ENCODE measurements at regions not wholly inside any gene's neighbourhood (a gene's known extent, or its start where the extent isn't known, plus 50 kb on each side); places are given as distances from the start of the nearest gene placed in this dataset.

DNA sequence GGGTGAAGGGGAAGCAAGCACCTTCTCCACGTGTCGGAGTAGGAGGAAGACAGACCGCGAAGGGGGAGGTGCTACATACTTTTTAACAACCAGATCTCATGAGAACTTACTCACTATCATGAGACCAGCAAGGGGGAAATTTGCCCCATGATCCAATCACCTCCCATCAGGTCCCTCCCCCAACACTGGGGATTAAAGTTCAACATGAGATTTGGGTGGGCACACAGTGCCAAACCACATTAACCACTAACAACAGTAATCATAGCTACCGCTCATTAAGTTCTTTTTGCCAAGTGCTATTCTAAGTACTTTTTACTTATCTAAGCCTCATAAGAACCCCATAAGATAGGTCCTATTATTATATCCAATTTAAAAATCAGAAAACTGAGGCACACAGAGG is 450.5 kb upstream of the DDI1 start:
- Histone ChIP-seq H3K4me3 (no peak overlapping the region), H3K9me3 (no peaks in the 10 kb centered on the region), H3K36me3 (no peaks in the 10 kb centered on the region), H3K27ac (no peak overlapping the region), H3K4me1 (ENCODE audit: control insufficient read depth in 1 of 2, low read depth in 2 of 2) (no peaks in the 10 kb centered on the region), H3K27me3 (replicated peaks; ENCODE audit: insufficient read depth) (no peaks in the 10 kb centered on the region)
- ATAC-seq (ENCODE audit: insufficient number of reproducible peaks, low FRiP score, low read depth): no peak
- TF ChIP-seq, protein P1, sequence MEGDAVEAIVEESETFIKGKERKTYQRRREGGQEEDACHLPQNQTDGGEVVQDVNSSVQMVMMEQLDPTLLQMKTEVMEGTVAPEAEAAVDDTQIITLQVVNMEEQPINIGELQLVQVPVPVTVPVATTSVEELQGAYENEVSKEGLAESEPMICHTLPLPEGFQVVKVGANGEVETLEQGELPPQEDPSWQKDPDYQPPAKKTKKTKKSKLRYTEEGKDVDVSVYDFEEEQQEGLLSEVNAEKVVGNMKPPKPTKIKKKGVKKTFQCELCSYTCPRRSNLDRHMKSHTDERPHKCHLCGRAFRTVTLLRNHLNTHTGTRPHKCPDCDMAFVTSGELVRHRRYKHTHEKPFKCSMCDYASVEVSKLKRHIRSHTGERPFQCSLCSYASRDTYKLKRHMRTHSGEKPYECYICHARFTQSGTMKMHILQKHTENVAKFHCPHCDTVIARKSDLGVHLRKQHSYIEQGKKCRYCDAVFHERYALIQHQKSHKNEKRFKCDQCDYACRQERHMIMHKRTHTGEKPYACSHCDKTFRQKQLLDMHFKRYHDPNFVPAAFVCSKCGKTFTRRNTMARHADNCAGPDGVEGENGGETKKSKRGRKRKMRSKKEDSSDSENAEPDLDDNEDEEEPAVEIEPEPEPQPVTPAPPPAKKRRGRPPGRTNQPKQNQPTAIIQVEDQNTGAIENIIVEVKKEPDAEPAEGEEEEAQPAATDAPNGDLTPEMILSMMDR (IDR thresholded peaks at IDR 0.05): no peak
- DNase-seq (ENCODE audit: low spot score): no peak

DNA sequence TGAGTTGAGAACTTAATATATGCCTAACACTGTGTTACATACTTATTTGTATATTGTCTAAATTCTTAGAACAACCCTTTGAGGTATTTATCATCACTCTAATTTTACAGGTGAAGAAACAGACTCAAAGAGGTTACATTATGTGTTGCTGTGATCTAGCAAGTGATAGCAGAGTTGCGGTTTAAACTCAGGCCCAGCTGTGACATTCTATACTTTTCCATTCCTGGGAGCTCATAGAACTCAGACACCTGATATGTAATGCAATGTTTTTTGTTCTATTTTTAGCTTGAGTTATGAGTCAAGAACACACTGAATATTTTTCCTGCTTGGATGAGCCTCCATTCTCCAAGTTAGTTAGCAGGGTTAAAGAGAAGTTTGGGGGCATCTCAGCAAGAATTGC is 449.7 kb upstream of the DDI1 start:
- Histone ChIP-seq H3K4me3 (no peak overlapping the region), H3K27ac (no peak overlapping the region), H3K9me3 (no peaks in the 10 kb centered on the region), H3K36me3 (no peaks in the 10 kb centered on the region), H3K4me1 (ENCODE audit: control insufficient read depth in 1 of 2, low read depth in 2 of 2) (no peaks in the 10 kb centered on the region), H3K27me3 (replicated peaks; ENCODE audit: insufficient read depth) (no peaks in the 10 kb centered on the region)
- TF ChIP-seq, protein P1 (IDR thresholded peaks at IDR 0.05): no peak
- DNase-seq (ENCODE audit: low spot score): no peak
- no peak for ATAC-seq (ENCODE audit: insufficient number of reproducible peaks, low FRiP score, low read depth)

DNA sequence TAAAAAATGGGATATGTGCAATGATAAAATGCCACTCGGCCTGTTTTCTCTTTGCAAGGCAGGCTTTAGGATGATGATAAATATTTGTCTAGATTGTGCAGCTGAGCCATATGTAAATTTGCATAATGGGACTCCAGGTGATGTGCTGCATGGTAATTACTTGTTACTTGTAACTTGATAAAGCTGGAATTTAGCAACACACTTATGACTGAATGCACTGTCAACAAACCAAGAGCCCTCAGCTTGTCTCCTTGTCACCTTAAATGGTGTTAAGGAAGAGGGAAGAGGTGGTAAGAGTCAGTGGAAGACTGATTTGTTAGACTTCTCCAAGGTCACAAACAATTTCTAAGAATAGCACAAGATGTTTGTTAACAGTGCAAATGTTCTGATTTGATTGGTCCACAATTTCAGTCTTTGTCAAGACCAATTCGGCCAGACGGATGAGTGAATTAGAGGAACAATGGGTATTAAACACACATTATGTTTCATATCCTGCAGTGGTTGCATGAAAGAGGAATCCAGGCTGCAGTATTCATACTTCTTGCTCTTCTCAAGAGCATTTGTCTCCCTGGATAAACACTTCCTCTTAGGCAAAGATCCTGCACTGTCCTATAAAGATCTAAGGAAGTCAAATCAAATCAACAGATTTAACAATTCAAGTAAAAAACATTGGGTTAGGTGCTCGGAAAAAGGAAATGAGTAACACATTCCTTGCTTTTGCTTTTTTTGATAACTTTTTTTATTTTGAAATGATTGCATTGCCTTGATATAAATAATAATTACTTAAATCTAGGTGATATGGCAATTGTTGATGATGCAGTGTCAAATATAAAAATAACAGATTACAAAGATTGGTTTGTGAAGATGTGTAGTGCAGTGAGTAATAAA is 448.3 kb upstream of the DDI1 start:
- H3K27ac ChIP-seq: no peak overlapping the region
- DNase-seq (ENCODE audit: low spot score) (no peak), ATAC-seq (ENCODE audit: insufficient number of reproducible peaks, low FRiP score, low read depth) (no peak)
- H3K4me1 ChIP-seq (ENCODE audit: control insufficient read depth in 1 of 2, low read depth in 2 of 2): no peaks in the 10 kb centered on the region
- H3K36me3 ChIP-seq: no peaks in the 10 kb centered on the region
- no peak overlapping the region for H3K4me3 ChIP-seq
- TF ChIP-seq, protein P1 (IDR thresholded peaks at IDR 0.05): no peak
- no peaks in the 10 kb centered on the region for H3K9me3 ChIP-seq
- H3K27me3 ChIP-seq (replicated peaks; ENCODE audit: insufficient read depth): no peaks in the 10 kb centered on the region

DNA sequence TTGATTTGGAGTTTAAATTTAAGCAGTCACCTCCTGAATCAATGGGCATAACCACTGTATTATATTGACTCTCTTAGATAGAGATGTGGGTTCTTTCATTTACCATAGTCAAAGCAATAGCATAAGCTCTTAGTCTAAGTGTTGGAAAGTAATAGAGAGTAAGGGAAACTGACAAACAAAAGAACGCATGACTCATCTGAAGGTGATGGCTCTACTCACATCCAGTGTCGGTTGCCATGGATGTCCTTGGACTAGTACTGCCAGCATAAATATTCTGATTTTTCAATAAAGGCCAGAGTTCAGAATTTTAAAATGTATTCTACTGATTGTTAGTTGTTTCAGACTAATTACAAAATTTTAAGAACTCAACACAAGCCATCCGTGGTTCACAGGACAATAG is 444.9 kb upstream of the DDI1 start:
- Histone ChIP-seq H3K4me1 (ENCODE audit: control insufficient read depth in 1 of 2, low read depth in 2 of 2) (no peaks in the 10 kb centered on the region), H3K9me3 (no peaks in the 10 kb centered on the region), H3K27ac (no peak overlapping the region), H3K4me3 (no peak overlapping the region), H3K27me3 (replicated peaks; ENCODE audit: insufficient read depth) (no peaks in the 10 kb centered on the region), H3K36me3 (no peaks in the 10 kb centered on the region)
- no peak for DNase-seq (ENCODE audit: low spot score)
- ATAC-seq (ENCODE audit: insufficient number of reproducible peaks, low FRiP score, low read depth): no peak
- TF ChIP-seq, protein P1 (IDR thresholded peaks at IDR 0.05): no peak

DNA sequence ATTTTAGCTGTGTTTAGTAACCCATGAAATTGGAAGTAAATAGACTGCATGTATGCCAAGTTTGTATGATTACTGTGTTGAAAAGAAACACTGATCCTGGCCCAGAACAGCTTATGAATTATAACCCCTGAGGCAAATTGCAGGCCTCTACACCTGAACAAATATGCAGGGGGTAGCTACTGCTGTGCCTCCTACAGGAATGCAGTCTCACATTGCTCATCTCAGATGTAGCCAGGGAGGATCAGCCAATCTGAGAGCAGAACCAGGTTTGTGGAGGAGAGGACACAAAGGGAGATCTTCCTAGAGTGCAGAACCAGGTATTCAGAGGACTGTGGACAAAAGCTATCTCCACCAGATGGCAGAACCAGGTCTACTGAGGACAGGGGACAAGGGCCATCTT is 442.2 kb upstream of the DDI1 start:
- H3K36me3 ChIP-seq: no peaks in the 10 kb centered on the region
- H3K4me1 ChIP-seq (ENCODE audit: control insufficient read depth in 1 of 2, low read depth in 2 of 2): no peaks in the 10 kb centered on the region
- no peak overlapping the region for H3K27ac ChIP-seq
- H3K9me3 ChIP-seq: no peaks in the 10 kb centered on the region
- DNase-seq (ENCODE audit: low spot score): no peak
- no peak for ATAC-seq (ENCODE audit: insufficient number of reproducible peaks, low FRiP score, low read depth)
- no peaks in the 10 kb centered on the region for H3K27me3 ChIP-seq (replicated peaks; ENCODE audit: insufficient read depth)
- TF ChIP-seq, protein P1 (IDR thresholded peaks at IDR 0.05): no peak
- H3K4me3 ChIP-seq: no peak overlapping the region

All from thoracic aorta (tissue), 2 donors.